ENCODE measurements at regions not wholly inside any gene's neighbourhood (a gene's known extent, or its start where the extent isn't known, plus 50 kb on each side); places are given as distances from the start of the nearest gene placed in this dataset.
"Not testable (repeated sequence)": the region's sequence is repeated elsewhere in the genome, so short reads cannot be mapped to it uniquely, and the experiment has no call there.

DNA sequence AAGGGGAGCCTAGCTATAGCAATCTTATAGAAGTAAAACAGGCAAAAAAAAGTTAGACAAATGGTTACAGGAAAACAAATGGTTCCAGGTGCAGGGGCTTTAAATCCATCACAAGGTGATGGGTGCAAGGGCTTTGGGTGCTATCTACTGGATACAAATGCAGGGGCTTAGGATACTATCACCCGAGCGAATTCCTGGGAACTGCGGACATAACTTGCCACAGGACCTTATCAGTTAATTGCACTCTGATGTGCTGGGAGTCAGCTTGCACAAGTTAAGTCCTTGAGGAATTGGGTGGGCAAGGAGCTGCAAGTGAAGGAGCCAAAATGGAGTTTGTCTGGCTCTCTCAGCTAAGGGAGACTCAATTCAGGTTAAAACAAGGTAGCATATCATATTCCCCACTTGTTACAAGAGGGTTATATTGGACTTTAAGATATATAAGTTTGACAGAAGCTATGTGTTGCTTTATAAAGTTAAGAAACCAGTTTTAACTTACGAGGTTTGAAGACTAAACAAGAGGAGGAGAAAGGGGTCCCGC, 115.0 kb upstream of the PZP start:
- no peak overlapping the region for H3K4me3 ChIP-seq (replicated peaks; ENCODE audit: insufficient read depth, low read length)
- no peak for DNase-seq (ENCODE audit: low read depth in 1 of 2, low spot score in 1 of 2)
- H3K27ac ChIP-seq (replicated peaks), result no peak overlapping the region
- no peaks in the 10 kb centered on the region for H3K27me3 ChIP-seq (ENCODE audit: insufficient read depth, poor library complexity, severe bottlenecking)
- TF ChIP-seq SPI1 (IDR thresholded peaks at IDR 0.05; ENCODE audit: borderline replicate concordance, low read depth), result no peak
- TF ChIP-seq, protein P1, sequence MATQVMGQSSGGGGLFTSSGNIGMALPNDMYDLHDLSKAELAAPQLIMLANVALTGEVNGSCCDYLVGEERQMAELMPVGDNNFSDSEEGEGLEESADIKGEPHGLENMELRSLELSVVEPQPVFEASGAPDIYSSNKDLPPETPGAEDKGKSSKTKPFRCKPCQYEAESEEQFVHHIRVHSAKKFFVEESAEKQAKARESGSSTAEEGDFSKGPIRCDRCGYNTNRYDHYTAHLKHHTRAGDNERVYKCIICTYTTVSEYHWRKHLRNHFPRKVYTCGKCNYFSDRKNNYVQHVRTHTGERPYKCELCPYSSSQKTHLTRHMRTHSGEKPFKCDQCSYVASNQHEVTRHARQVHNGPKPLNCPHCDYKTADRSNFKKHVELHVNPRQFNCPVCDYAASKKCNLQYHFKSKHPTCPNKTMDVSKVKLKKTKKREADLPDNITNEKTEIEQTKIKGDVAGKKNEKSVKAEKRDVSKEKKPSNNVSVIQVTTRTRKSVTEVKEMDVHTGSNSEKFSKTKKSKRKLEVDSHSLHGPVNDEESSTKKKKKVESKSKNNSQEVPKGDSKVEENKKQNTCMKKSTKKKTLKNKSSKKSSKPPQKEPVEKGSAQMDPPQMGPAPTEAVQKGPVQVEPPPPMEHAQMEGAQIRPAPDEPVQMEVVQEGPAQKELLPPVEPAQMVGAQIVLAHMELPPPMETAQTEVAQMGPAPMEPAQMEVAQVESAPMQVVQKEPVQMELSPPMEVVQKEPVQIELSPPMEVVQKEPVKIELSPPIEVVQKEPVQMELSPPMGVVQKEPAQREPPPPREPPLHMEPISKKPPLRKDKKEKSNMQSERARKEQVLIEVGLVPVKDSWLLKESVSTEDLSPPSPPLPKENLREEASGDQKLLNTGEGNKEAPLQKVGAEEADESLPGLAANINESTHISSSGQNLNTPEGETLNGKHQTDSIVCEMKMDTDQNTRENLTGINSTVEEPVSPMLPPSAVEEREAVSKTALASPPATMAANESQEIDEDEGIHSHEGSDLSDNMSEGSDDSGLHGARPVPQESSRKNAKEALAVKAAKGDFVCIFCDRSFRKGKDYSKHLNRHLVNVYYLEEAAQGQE (IDR thresholded peaks at IDR 0.05; ENCODE audit: insufficient replicate concordance, low read depth), result no peak
- no peak for TF ChIP-seq GABPA (IDR thresholded peaks at IDR 0.05; ENCODE audit: low read depth)
- TF ChIP-seq, protein P2, sequence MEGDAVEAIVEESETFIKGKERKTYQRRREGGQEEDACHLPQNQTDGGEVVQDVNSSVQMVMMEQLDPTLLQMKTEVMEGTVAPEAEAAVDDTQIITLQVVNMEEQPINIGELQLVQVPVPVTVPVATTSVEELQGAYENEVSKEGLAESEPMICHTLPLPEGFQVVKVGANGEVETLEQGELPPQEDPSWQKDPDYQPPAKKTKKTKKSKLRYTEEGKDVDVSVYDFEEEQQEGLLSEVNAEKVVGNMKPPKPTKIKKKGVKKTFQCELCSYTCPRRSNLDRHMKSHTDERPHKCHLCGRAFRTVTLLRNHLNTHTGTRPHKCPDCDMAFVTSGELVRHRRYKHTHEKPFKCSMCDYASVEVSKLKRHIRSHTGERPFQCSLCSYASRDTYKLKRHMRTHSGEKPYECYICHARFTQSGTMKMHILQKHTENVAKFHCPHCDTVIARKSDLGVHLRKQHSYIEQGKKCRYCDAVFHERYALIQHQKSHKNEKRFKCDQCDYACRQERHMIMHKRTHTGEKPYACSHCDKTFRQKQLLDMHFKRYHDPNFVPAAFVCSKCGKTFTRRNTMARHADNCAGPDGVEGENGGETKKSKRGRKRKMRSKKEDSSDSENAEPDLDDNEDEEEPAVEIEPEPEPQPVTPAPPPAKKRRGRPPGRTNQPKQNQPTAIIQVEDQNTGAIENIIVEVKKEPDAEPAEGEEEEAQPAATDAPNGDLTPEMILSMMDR (IDR thresholded peaks at IDR 0.05; ENCODE audit: insufficient read depth, low read length), result no peak
- no peak for TF ChIP-seq POLR2AphosphoS5 (IDR thresholded peaks at IDR 0.05; ENCODE audit: low read depth)

DNA sequence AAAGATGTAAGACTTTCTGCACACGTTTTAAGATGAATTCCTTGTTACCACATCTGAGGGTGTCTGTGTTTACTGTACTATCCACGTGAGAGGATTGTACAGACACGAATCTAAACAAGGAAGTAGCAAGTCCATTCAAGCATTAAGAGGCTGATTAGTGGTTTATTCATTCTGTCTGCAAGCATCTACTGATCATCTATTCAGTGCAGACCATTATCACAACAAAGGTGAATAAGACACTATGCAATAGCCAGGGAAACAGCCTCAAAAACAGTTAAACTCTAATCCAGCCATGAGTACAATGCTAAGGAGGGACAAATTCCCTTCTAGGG, 111.6 kb upstream of the PZP start:
- DNase-seq (ENCODE audit: low read depth in 1 of 2, low spot score in 1 of 2), result no peak
- H3K4me3 ChIP-seq (replicated peaks; ENCODE audit: insufficient read depth, low read length), result no peak overlapping the region
- TF ChIP-seq GABPA (IDR thresholded peaks at IDR 0.05; ENCODE audit: low read depth) (no peak), SPI1 (IDR thresholded peaks at IDR 0.05; ENCODE audit: borderline replicate concordance, low read depth) (no peak), POLR2AphosphoS5 (IDR thresholded peaks at IDR 0.05; ENCODE audit: low read depth) (no peak)
- TF ChIP-seq, protein P1 (IDR thresholded peaks at IDR 0.05; ENCODE audit: insufficient replicate concordance, low read depth), result no peak
- TF ChIP-seq, protein P2 (IDR thresholded peaks at IDR 0.05; ENCODE audit: insufficient read depth, low read length), result no peak
- no peak overlapping the region for H3K27ac ChIP-seq (replicated peaks)
- no peaks in the 10 kb centered on the region for H3K27me3 ChIP-seq (ENCODE audit: insufficient read depth, poor library complexity, severe bottlenecking)

DNA sequence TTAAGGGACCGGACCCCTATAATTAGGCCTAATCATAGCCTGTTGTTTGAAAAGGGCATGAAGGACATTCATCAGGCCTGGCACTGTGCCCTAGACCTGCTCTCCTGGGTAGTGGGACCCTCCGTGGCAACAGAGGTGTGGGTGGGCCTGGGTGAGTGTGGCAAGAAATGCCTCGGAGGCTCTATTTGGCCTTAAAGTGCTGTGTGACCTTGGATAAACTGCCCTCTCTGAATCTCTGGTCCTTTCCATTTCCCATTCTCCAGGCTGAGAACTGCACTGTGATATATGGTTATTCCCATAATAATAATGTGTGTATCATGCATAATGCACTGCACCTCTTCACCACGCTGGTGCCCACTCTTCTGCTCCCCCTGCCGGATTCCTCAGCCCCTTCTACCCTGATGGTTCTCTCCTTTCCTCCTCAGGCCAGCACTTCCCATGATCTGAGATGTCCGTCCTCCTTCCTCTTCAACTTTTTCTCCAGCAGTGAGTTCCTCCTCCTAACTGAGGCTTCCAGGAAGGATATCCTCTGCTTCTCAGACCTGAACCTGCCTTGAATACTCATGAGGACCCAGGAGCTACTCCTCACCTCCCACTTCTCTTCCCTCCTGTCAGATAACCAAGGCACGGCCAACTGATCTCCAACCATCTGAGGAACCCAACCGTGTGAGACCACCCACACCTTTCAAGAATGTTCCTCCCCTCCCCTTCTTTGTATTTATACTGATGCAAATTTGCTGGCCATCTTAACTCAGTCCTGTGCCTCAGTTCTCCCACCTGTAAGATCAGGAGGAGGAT, 111.0 kb upstream of the PZP start:
- Histone ChIP-seq H3K4me3 (replicated peaks; ENCODE audit: insufficient read depth, low read length) (no peak overlapping the region), H3K27ac (replicated peaks) (no peak overlapping the region), H3K27me3 (ENCODE audit: insufficient read depth, poor library complexity, severe bottlenecking) (no peaks in the 10 kb centered on the region)
- DNase-seq (ENCODE audit: low read depth in 1 of 2, low spot score in 1 of 2), result no peak
- TF ChIP-seq, protein P2 (IDR thresholded peaks at IDR 0.05; ENCODE audit: insufficient read depth, low read length), result no peak
- no peak for TF ChIP-seq POLR2AphosphoS5 (IDR thresholded peaks at IDR 0.05; ENCODE audit: low read depth)
- no peak for TF ChIP-seq SPI1 (IDR thresholded peaks at IDR 0.05; ENCODE audit: borderline replicate concordance, low read depth)
- TF ChIP-seq, protein P1 (IDR thresholded peaks at IDR 0.05; ENCODE audit: insufficient replicate concordance, low read depth), result no peak
- no peak for TF ChIP-seq GABPA (IDR thresholded peaks at IDR 0.05; ENCODE audit: low read depth)

DNA sequence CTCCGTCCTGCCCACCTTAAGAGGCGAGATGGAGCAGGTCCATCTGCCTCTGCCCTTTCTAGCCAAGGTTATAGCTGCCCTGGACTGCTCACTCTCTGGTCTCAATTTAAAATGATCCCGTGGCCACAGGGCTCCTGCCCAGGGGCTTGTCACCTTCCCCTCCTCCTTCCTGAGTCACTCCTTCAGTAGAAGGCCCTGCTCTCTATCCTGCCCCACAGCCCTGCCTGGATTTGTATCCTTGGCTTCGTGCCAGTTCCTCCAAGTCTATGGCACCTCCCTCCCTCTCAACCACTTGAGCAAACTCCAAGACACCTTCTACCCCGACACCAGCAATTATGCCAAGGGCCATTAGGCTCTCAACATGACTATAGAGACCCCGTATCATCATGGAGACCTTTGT, 105.3 kb upstream of the PZP start:
- not testable (repeated sequence) for DNase-seq (ENCODE audit: low read depth in 1 of 2, low spot score in 1 of 2); H3K27me3 ChIP-seq (ENCODE audit: insufficient read depth, poor library complexity, severe bottlenecking); H3K4me3 ChIP-seq (replicated peaks; ENCODE audit: insufficient read depth, low read length); H3K27ac ChIP-seq (replicated peaks)

DNA sequence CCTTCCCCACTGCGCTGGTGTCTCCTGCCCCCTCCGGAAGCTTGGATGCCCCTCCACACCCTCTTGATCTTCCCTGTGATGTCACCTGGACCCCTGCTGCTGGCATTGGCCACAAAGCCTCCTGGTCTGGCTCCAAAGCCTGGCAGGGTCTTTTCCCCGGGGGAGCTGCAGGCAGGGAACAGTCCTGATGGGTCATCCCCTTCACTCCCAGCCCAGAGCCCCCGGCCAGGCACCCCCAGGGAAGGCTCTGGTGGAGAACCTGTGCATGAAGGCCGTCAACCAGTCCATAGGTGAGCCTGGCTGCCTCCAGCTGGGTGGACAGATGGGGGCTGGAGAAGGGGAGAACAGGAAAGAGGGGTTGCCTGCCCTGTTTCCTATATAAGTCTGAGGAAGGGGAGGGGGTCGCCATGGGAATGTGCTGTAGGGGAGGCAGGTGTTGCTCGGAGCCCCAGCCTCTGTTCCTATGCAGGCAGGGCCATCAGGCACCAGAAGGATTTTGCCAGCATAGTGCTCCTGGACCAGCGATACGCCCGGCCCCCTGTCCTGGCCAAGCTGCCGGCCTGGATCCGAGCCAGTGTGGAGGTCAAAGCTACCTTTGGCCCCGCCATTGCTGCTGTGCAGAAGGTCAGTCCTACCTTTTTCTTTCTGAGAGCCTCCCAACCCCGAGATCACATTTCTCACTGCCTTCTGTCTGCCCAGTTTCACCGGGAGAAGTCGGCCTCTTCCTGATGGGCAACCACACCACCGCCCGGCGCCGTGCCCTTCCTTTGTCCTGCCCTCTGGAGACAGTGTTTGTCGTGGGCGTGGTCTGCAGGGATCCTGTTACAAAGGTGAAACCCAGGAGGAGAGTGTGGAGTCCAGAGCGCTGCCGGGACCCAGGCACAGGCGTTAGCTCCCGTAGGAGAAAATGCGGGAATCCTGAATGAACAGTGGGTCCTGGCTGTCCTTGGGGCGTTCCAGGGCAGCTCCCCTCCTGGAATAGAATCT, 104.5 kb upstream of the PZP start:
- H3K27ac ChIP-seq (replicated peaks); DNase-seq (ENCODE audit: low read depth in 1 of 2, low spot score in 1 of 2); H3K27me3 ChIP-seq (ENCODE audit: insufficient read depth, poor library complexity, severe bottlenecking); H3K4me3 ChIP-seq (replicated peaks; ENCODE audit: insufficient read depth, low read length): not testable (repeated sequence)

Data from HL-60 (cell line).